ENCODE measurements at regions not wholly inside any gene's neighbourhood (a gene's known extent, or its start where the extent isn't known, plus 50 kb on each side); places are given as distances from the start of the nearest gene placed in this dataset.
A peak's percentile ranks its signal among the peaks of the same experiment; 100 is the strongest.

DNA sequence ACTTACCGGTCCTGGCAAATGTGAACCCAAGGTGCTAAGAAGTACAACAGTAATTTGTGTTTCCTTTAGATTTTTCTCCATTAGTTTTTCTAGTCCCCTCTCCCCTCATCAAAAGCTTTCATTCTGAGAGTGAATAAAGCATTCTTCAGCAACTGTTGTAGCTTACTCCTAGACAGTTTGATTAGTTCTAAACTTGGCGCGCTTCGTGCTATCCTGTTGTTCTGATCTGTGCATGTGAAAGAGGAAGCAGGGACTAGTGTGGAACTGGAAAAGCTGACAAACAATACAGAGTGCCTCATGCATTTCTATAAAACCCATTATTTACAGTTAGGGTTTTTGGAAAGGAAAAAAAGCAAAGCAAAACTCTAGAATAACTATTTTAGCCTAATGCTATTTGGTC is 556.9 kb upstream of the SLIT2 start:
- ATAC-seq (peak in 1 of 2 donors; percentile 54), DNase-seq (no peak)
- intact Hi-C loops (cut with DNase I), result no loop called here

GRCh38 chr4:19693936-19694570 is 557.7 kb upstream of the SLIT2 start:
- intact Hi-C loops (cut with DNase I), result no loop called here
- peak; percentile 61 to 68 for ATAC-seq
- DNase-seq, result no peak

GRCh38 chr4:19689511-19689910 is 562.2 kb upstream of the SLIT2 start:
- no peak for DNase-seq
- ATAC-seq, result peak in 1 of 2 donors; percentile 42
- intact Hi-C loops (cut with DNase I), result no loop called here

DNA sequence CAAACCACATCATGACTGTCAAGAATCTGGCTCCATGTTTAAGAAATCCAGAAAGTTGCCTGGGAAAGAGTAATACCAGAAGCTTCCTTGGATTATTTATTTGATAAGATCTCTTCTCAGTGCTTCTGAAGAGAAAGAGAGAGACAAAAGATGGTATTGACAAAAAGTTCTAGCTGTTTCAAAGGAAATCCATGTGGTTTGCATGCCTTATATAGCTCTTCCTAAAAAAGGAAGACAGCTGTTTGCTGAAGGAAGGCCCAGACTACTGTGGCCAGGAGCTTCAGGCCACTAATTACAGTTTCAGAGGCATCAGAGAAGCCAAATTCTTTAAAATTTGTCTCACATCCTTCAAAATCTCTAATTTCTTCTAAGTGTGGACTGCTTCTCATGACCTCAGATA is 565.2 kb upstream of the SLIT2 start:
- ATAC-seq (no peak), DNase-seq (no peak)
- intact Hi-C loops (cut with DNase I), result no loop called here

DNA sequence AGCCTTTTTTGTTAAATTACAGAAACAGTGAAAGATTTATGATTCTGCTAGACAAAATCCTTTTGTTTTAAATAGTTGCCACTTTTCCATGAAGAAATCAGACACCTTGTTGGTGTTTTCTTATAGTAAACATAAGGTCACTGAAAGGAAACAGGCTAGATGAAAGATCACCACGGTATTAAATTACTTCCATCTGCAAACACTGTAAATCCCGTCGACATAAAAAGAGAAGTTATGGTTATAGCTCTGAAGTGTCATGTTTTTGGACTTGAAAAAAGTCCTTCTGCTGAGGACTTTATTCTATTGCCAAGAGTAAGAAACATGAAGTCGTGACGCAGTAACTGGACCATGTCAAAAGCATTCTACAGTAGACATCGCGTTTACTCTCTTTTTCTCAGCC is 567.6 kb upstream of the SLIT2 start:
- no peak for ATAC-seq

GRCh38 chr4:19683426-19683825 is 568.3 kb upstream of the SLIT2 start:
- DNase-seq, result no peak
- intact Hi-C loops (cut with DNase I), result no loop called here
- ATAC-seq, result no peak

More for the DNA sequence above, 567.6 kb upstream of the SLIT2 start:
- intact Hi-C loops (cut with DNase I), result no loop called here
- DNase-seq, result no peak

DNA sequence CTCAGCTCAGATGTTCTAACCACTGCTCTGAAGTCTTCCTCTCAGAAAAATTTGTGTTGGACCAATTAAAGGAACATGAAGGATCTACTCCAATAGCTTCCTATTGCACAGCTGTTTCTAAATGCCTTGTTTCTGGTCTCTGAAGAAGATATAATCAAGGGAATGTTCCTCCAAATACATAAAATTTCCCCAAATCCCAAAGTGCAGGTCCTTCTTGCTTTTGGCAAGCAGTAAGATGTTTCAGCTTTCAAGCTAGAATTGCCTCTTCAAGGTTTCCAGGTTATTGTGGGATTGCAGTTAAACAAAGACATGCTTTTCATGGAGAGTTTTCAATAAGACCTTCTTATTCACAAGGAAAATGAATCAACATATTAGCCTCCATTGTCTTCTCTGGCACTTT is 574.5 kb upstream of the SLIT2 start:
- ATAC-seq, result no peak
- DNase-seq, result no peak
- intact Hi-C loops (cut with DNase I), result no loop called here

DNA sequence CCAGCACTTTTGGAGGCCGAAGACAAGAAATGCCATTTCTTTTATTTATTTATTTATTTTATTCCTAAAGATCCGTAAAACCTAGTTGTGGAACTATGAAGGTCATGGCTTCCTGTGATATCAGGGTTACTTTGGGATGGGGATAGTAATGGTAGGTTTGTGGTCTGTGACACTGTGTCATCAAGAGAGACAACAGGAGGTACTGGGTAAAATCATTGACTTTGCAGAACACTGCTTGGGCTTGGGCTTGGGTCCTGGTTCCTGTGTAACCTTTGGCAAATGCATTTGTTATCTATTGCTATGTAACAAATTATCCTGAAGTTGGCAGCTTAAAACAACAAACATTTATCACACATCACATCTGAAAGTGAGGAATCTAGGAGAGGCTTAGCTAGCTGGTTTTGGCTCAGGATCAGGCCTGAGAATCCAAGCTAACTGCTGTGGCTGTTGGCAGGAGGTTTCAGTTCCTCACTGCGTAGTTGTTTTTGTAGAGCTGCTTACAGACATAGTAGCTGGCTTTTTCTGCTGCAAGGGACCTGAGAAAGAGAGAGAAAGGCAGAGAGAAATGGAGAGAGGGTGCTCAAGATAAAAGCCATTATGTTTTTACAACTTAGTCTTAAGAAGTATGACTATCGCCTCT is 576.4 kb upstream of the SLIT2 start:
- ATAC-seq, result peak; percentile 44 to 81
- intact Hi-C loops (cut with DNase I), result no loop called here
- no peak for DNase-seq

- intact Hi-C loops (cut with DNase I), result no loop called here
- DNase-seq (no peak), ATAC-seq (no peak)
Measured at GRCh38 chr4:19659101-19659500, 592.6 kb upstream of the SLIT2 start.

GRCh38 chr4:19657856-19658255 is 593.8 kb upstream of the SLIT2 start:
- ATAC-seq, result no peak
- intact Hi-C loops (cut with DNase I), result no loop called here
- DNase-seq, result no peak

DNA sequence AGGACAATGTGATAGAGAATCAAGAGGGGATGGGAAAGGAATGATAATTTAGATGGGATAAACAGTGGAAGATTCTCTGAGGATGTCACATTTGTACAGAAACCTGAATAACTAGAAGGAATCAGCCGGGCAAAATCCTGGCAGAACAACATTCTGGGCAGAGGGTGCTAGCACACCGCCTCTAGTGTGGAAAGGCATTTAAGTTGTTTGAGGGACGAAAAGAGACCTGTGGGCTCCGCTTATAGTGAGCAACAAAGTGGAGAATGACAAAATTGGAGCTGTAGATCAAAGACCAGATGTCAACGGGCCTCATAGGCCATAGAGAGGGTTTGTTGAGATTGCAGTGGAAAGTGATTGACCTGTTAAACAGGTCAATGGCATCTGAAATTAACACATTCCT is 596.0 kb upstream of the SLIT2 start:
- ATAC-seq (no peak), DNase-seq (no peak)
- intact Hi-C loops (cut with DNase I), result no loop called here

DNA sequence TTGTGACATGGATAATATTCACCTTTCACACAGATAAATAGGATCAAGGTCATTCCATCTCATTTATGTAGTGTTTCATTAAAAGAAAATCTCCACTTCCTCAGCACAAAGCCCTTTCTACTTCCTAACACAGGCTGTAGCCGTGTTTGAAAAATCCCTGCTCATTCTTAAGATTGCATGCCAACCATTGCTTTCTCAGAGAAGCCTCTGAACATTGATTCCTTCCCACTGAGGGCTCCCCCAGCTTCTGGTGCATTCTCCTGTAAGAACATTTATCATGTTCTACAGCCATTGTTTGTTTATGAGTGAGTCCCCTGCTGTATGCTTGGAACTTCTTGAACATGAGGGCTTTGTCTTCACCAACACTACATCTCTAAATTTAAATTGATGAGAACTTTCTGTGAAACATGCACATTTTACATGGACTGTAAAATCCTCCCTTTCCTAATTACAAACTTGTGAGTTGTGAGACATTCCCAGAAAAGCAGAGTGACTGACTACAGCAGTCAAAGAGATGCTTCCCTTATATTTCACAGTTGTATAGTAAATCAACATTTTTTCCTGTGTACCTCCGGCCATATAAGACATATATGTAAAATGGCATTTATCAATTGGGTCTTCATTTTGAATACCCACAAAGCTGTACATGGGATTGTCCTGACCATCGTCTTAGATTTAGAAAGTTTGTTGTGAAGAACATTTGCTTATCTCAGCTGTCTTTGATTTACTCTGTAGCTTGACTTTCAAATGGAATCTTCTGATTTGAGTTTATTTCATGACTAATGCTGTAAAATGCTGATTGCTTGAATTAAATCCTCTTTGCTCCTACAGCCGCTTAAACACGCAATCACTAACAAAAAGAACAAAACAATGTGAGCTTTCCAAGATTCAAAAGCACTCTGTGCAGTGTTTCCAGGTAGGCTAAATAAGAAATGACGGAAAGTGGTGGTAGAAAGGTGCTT is 600.5 kb upstream of the SLIT2 start:
- DNase-seq (no peak), ATAC-seq (no peak)
- intact Hi-C loops (cut with DNase I), result no loop called here

- DNase-seq (no peak), ATAC-seq (no peak)
- intact Hi-C loops (cut with DNase I), result no loop called here
Measured at GRCh38 chr4:19645589-19645988, 606.1 kb upstream of the SLIT2 start.

GRCh38 chr4:19636451-19636850 is 615.3 kb upstream of the SLIT2 start:
- ATAC-seq (no peak), DNase-seq (no peak)
- intact Hi-C loops (cut with DNase I), result no loop called here

DNA sequence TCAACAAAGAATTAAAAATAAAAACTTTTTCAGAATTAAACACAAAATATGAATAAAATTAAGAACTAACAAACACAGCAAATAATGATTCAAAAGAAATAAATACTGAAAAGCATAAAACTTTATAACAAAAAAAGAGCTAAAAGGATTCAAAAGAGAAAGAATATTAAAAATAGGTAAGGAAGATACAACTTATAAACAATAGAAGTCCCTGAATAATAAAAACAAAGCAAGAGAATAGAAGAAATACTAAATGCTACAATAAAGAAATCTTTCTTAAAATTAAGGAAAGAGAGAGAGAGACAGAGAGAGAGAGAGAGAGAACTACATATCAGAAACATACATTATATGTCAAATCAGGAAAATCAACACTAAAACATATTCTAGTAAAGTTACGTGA is 619.9 kb upstream of the SLIT2 start:
- DNase-seq (no peak), ATAC-seq (no peak)
- intact Hi-C loops (cut with DNase I), result no loop called here

GRCh38 chr4:19623866-19624265 is 627.8 kb upstream of the SLIT2 start:
- DNase-seq (no peak), ATAC-seq (no peak)
- intact Hi-C loops (cut with DNase I), result no loop called here

- ATAC-seq (no peak), DNase-seq (no peak)
- intact Hi-C loops (cut with DNase I), result no loop called here
Measured at GRCh38 chr4:19615086-19615689, 636.5 kb upstream of the SLIT2 start.

GRCh38 chr4:19614171-19614570 is 637.5 kb upstream of the SLIT2 start:
- intact Hi-C loops (cut with DNase I), result no loop called here
- ATAC-seq (no peak), DNase-seq (no peak)

GRCh38 chr4:19596342-19596741 is 655.4 kb upstream of the SLIT2 start:
- ATAC-seq (peak in 1 of 2 donors; percentile 34), DNase-seq (no peak)
- intact Hi-C loops (cut with DNase I), result no loop called here

GRCh38 chr4:19592391-19592790 is 659.3 kb upstream of the SLIT2 start:
- no peak for ATAC-seq
- intact Hi-C loops (cut with DNase I), result no loop called here
- no peak for DNase-seq
